ENCODE measurements at regions not wholly inside any gene's neighbourhood (a gene's known extent, or its start where the extent isn't known, plus 50 kb on each side); places are given as distances from the start of the nearest gene placed in this dataset.
A peak's percentile ranks its signal among the peaks of the same experiment; 100 is the strongest.
"Not testable (repeated sequence)": the region's sequence is repeated elsewhere in the genome, so short reads cannot be mapped to it uniquely, and the experiment has no call there.

- no peak for DNase-seq
Observed at GRCh38 chr13:37510441-37510840, 88.1 kb downstream of the POSTN start.

- DNase-seq: no peak
Observed at GRCh38 chr13:37505531-37505930, 93.0 kb downstream of the POSTN start.

GRCh38 chr13:37504251-37504650, 94.3 kb downstream of the POSTN start:
- DNase-seq: no peak

DNA sequence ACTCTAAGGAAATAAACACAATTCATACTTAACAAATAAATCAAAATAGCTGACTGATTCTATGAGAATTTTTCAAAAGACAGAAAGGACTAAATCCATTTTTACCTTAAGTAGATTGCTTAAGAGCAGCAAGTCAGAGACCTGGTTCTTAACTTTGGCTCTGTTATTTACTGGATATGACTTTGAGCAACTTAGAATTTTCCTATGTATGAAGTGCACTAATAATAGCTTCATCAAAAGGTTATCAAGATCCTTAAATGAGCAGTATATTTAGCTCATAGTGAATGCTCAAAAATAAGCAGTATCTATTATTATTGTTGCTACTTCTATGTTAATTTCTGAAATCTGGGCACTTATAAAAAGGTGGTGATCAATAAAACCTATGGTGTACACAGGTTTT, 95.3 kb downstream of the POSTN start:
- no peak for DNase-seq

DNA sequence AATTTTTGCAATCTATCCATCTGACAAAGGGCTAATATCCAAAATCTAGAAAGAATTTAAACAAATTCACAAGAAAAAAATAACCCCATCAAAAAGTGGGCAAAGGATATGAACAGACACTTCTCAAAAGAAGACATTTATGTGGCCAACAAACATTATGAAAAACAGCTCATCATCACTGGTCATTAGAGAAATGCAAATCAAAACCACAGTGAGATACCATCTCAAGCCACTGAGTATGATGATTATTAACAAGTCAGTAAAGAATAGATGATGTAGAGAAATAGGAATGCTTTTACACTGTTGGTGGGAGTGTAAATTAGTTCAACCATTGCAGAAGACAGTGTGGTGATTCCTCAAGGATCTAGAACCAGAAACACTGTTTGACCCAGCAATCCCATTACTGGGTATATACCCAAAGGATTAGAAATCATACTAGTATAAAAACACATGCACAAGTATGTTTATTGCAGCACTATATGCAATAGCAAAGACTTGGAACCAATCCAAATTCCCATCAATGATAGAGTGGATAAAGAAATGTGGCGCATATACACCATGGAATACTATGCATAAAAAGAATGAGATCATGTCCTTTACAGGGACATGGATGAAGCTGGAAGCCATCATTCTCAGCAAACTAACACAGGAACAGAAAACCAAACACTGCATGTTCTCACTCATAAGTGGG, 96.1 kb downstream of the POSTN start:
- DNase-seq: not testable (repeated sequence)

GRCh38 chr13:37501187-37501586, 97.4 kb downstream of the POSTN start:
- no peak for DNase-seq

- DNase-seq: no peak
Observed at GRCh38 chr13:37495046-37495445, 103.5 kb downstream of the POSTN start.

DNA sequence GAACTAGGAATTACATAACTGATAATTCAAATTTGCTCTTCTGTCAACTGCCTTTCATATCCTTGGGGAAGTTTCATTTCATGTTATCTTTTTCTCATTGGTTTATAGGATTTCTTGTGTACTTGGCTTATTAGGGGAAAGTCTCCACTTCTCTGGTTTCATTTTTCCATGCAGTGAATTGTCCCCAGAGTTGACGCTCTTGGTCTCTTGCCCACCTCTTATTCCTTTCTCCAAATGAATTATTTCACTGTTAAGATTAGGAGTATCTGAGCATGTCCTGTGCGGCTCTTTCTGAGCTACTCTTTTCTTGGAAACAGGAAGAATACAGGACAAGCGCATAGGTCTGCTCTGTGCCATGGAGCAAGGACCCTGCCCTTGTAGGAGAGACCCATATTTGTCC, 104.8 kb downstream of the POSTN start:
- no peak for DNase-seq

GRCh38 chr13:37492741-37493514, 105.6 kb downstream of the POSTN start:
- peak; percentile 21 for DNase-seq

DNA sequence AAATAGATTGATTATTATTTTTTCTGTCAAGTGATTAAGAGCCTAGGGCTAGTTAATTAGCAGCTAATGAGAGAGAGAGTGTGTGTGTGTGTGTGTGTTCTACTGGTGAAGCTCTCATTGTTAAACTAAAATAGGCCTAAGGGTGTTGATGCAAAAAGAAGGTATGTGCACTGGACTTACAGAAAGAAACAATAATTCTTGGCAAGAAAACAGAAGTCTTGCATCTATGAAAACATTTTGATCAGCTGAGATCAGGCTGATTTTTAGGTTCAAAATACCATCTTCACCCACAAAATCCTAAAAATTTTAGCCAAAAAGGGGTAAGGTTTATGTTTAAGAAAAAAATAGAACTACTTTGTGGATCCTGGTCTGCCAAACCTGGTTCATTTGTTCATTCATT, 106.5 kb downstream of the POSTN start:
- no peak for DNase-seq

DNA sequence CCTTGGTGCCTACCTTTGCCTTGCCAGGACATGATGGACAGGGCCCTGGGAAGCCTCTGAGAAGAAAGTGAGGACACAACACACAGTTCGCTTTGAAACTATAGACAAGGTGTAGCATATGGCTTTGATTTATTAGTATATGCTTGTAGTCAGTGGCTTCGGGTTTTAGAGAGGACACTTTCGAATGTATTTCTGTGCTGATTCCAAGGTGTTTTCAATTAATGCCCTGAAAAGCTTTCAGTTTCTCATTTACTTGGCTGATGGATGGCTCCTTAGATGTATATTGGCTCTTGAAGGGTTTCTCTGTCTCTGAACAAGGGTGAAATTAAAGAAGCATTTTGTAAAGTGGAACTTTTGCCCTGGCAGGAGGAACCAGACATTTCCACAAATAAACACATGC, 106.9 kb downstream of the POSTN start:
- no peak for DNase-seq

GRCh38 chr13:37490176-37490779, 108.3 kb downstream of the POSTN start:
- no peak for DNase-seq

DNA sequence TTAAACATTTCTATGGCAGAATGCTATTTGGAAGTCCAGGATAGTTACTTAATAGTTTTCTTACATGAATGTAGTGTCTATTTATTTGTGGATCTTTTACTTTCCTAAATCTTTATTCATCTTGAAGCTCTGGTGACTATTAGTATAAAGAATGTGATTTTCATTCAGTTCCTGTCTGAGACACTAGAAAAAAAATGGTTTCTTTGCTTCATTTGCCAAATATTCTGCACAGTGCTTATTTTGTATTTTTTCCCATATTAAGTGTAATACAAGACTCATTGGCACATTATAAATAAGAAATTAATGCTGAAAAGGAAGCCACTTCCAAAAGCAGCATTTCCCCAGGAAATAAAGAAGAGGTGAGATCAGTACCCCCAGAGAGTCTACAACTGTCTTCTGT, 109.8 kb downstream of the POSTN start:
- DNase-seq: no peak

- DNase-seq: no peak
Observed at GRCh38 chr13:37486171-37486681, 112.3 kb downstream of the POSTN start.

GRCh38 chr13:37485756-37486155, 112.8 kb downstream of the POSTN start:
- no peak for DNase-seq

DNA sequence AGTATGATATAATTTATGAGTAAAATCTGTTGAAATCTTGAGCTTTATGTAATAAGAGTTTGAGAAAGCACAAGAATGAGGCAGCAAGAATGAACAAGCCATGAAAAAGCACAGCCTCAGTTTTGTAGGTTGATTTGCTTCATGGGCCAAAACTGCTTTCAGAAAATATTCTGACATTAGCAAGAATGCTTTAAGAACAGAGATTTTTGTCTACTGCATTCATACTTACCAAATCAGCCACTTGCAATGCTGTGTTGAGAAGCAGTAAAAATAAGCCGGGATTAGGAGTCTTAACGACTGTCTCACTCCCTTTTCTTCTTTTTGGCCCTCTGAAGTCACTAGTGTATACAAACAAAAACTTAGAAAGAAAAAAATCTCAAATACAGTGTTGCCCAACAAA, 114.5 kb downstream of the POSTN start:
- DNase-seq: no peak

GRCh38 chr13:37482331-37482730, 116.2 kb downstream of the POSTN start:
- no peak for DNase-seq

- DNase-seq: no peak
Observed at GRCh38 chr13:37481885-37482227, 116.7 kb downstream of the POSTN start.

GRCh38 chr13:37481011-37481884, 117.3 kb downstream of the POSTN start:
- DNase-seq: no peak

DNA sequence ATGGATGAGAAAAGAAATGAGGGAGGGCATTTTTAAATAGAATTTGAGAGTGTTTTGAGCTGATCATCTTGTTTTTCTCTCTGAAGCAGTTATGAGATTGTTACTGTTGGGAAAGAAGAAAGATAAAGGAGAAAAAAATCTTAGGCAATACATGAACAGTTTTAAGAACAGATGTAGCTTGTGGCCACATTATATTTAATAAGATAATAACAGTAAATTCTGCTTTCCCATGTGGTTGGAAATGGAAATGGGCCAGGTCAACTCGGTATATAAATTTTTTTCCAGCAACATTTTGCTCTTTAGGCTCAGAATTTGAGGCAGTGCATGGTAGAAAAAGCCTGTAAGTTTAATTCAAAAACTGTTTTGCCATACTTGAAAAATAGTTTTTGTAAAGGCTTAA, 118.7 kb downstream of the POSTN start:
- DNase-seq: no peak

GRCh38 chr13:37476874-37477273, 121.7 kb downstream of the POSTN start:
- DNase-seq: no peak

DNA sequence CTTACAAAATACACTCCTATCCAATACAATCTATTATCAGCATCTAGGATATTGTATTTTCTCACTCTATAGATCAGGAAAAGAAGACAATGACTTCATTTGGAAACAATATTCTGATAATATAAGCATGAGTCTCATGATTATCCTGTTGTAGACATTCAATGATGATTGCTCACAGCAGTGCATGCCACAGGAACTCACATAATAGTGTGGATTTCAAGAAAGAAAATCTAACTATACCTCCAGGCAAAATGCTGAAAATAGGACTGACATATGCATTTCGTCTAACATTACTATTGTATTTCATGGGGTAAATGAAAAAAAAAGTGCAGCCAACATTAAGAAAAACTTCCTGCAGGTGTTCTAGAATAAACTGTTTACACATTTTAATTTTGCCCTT, 122.6 kb downstream of the POSTN start:
- peak; percentile 63 for DNase-seq

- no peak for DNase-seq
Observed at GRCh38 chr13:37475151-37475550, 123.4 kb downstream of the POSTN start.
